HepG2 (cell line): ENCODE measurements at regions not wholly inside any gene's neighbourhood (a gene's known extent, or its start where the extent isn't known, plus 50 kb on each side); places are given as distances from the start of the nearest gene placed in this dataset.

ENCODE experiments used
- ATAC-seq: fragments of 200-7000 bp; cut with Tn5 transposase; 3 replicates; pipeline ENCODE4 v1.9.1; 2020; ENCODE audit warnings: mild to moderate bottlenecking, moderate library complexity
- BruUV-seq: library from RNA; stranded (reverse); fragments of 400-500 nt; replicated peaks from 2 replicates; lab custom pipeline; 2021; lab: Mats Ljungman, UMichigan
- CTCF ChIA-PET: fragments of 300-600 bp; formaldehyde crosslinking; extraction: SDS; loops from one replicate; lab custom pipeline; 2021; ENCODE audit warnings: low total read pairs, inconsistent platforms, low intra/inter-chr PET ratio; lab: Yijun Ruan, JAX
- POLR2A ChIA-PET: fragments of 350-600 bp; sonication (Branson Sonifier 250); formaldehyde crosslinking; loops from one replicate; lab custom pipeline; 2020; ENCODE audit warnings: antibody characterized with exemption, inconsistent platforms; lab: Yijun Ruan, JAX
- DNase-seq: peaks from one replicate; pipeline ENCODE4 v3.0.0-alpha.2; 2015; ENCODE audit warnings: low spot score
- FAIRE-seq: peaks from 3 replicates; lab custom pipeline; 2011; peaks lifted over from hg19 to GRCh38; lab: Jason Lieb, UNC
- H2AFZ ChIP-seq: one replicate; pipeline ENCODE4 v1.6.1; 2011; ENCODE audit warnings: low read length, inconsistent platforms
- H3K27ac ChIP-seq: fragments of 300-600 bp; 3 replicates; pipeline ENCODE4 v1.8.0; 2011; ENCODE audit warnings: mixed run types, mild to moderate bottlenecking, mixed read lengths, low read length, inconsistent platforms; ENCODE audit not compliant: insufficient read depth; ENCODE audit errors: extremely low read length
- H3K27me3 ChIP-seq, 2 experiments: fragments of 200-600 bp in 1 of 2; 2 replicates in 1 of 2; 3 replicates in 1 of 2; pipeline versions ENCODE4 v1.6.0 to v1.8.0; 2011; ENCODE audit warnings: low read length in 2 of 2, mild to moderate bottlenecking in 2 of 2, moderate library complexity in 2 of 2, inconsistent platforms in 1 of 2; ENCODE audit not compliant: insufficient read depth in 2 of 2, control insufficient read depth in 1 of 2
- H3K36me3 ChIP-seq, 2 experiments: fragments of 200-600 bp in 1 of 2; replicated peaks in 1 of 2; 2 replicates in 1 of 2; 3 replicates in 1 of 2; pipeline versions ENCODE4 v1.5.1 to v1.8.0; 2011; ENCODE audit warnings: low read length in 2 of 2, inconsistent platforms in 1 of 2; ENCODE audit not compliant: insufficient read depth in 2 of 2, control insufficient read depth in 1 of 2
- H3K4me1 ChIP-seq: 2 replicates; pipeline ENCODE4 v1.5.1; 2012; ENCODE audit warnings: low read length, inconsistent platforms; ENCODE audit not compliant: insufficient read depth
- H3K4me2 ChIP-seq: 2 replicates; pipeline ENCODE4 v1.6.0; 2011; ENCODE audit warnings: low read depth, low read length, inconsistent platforms
- H3K4me3 ChIP-seq, 3 experiments: fragments of 200-600 bp in 1 of 3; sonication (generic), shearing (Covaris generic) in 1 of 3; replicated peaks in 1 of 3; 2 replicates each; pipeline ENCODE4 v1.5.1; 2011 to 2016; ENCODE audit warnings: low read length in 3 of 3, inconsistent platforms in 2 of 3, low read depth in 2 of 3, mild to moderate bottlenecking in 2 of 3, control low read depth in 1 of 3, mixed read lengths in 1 of 3; ENCODE audit not compliant: insufficient read depth in 1 of 3
- H3K79me2 ChIP-seq: one replicate; pipeline ENCODE4 v1.6.1; 2011; ENCODE audit warnings: low read length, inconsistent platforms; ENCODE audit not compliant: insufficient read depth
- H3K9ac ChIP-seq: 2 replicates; pipeline ENCODE4 v1.6.0; 2011; ENCODE audit warnings: mild to moderate bottlenecking, low read depth, low read length, inconsistent platforms; ENCODE audit not compliant: insufficient read depth
- H3K9me3 ChIP-seq: 2 replicates; pipeline ENCODE4 v1.5.1; 2012; ENCODE audit warnings: mild to moderate bottlenecking, low read length
- H4K20me1 ChIP-seq: 2 replicates; pipeline ENCODE4 v1.6.0; 2011; ENCODE audit warnings: inconsistent platforms, mild to moderate bottlenecking, low read length, moderate library complexity; ENCODE audit not compliant: insufficient read depth
- CENPX ChIP-seq: sonication (generic); formaldehyde crosslinking; IDR thresholded peaks from 2 replicates; pipeline ENCODE4 v1.9.0; 2021; ENCODE audit warnings: mild to moderate bottlenecking, missing genetic modification reagents, moderate library complexity
- HOXA3 ChIP-seq: sonication (generic); formaldehyde crosslinking; IDR thresholded peaks from 2 replicates; pipeline ENCODE4 v1.5.0; 2020; ENCODE audit warnings: missing genetic modification reagents
- KIAA2018 ChIP-seq: sonication (generic); formaldehyde crosslinking; IDR thresholded peaks from 2 replicates; pipeline ENCODE4 v1.5.0; 2020; ENCODE audit warnings: mild to moderate bottlenecking, missing genetic modification reagents, borderline replicate concordance
- MAFK ChIP-seq, 2 experiments: IDR thresholded peaks in 1 of 2; conservative IDR thresholded peaks in 1 of 2; 2 replicates each; pipeline ENCODE4 v1.6.1; 2011; ENCODE audit warnings: improper control_type of control experiment in 2 of 2, low read length in 2 of 2
- MXD4 ChIP-seq: IDR thresholded peaks from 2 replicates; pipeline ENCODE4 v1.6.1; 2016; ENCODE audit warnings: mild to moderate bottlenecking, missing biosample characterization, missing genetic modification reagents
- NFKB2 ChIP-seq: sonication (generic); formaldehyde crosslinking; IDR thresholded peaks from 2 replicates; pipeline ENCODE4 v1.4.0; 2020; ENCODE audit warnings: missing genetic modification reagents, borderline replicate concordance
- NPAS2 ChIP-seq: sonication (generic); formaldehyde crosslinking; IDR thresholded peaks from 2 replicates; pipeline ENCODE4 v1.8.0; 2022; ENCODE audit warnings: mild to moderate bottlenecking, missing genetic modification reagents, borderline replicate concordance
- RCOR2 ChIP-seq: IDR thresholded peaks from 2 replicates; pipeline ENCODE4 v1.6.1; 2016; ENCODE audit warnings: missing biosample characterization, missing genetic modification reagents
- TEF ChIP-seq: sonication (generic); formaldehyde crosslinking; IDR thresholded peaks from 2 replicates; pipeline ENCODE4 v1.5.0; 2020; ENCODE audit warnings: missing genetic modification reagents
- ZNF333 ChIP-seq: sonication (generic); formaldehyde crosslinking; IDR thresholded peaks from 2 replicates; pipeline ENCODE4 v1.4.0; 2020; ENCODE audit warnings: mild to moderate bottlenecking, missing genetic modification reagents, borderline replicate concordance
- ZNF33A ChIP-seq: sonication (generic); formaldehyde crosslinking; IDR thresholded peaks from 2 replicates; pipeline ENCODE4 v1.5.1; 2020; ENCODE audit warnings: missing genetic modification reagents, mild to moderate bottlenecking, moderate library complexity, borderline replicate concordance
- ZNF530 ChIP-seq: sonication (generic); formaldehyde crosslinking; IDR thresholded peaks from 2 replicates; pipeline ENCODE4 v1.5.0; 2020; ENCODE audit warnings: low read depth, mild to moderate bottlenecking, missing genetic modification reagents
- ZNF619 ChIP-seq: sonication (generic); formaldehyde crosslinking; IDR thresholded peaks from 2 replicates; pipeline ENCODE4 v1.4.0; 2020; ENCODE audit warnings: mild to moderate bottlenecking, missing genetic modification reagents
- ZNF703 ChIP-seq: sonication (generic); formaldehyde crosslinking; IDR thresholded peaks from 2 replicates; pipeline ENCODE4 v1.5.1; 2020; ENCODE audit warnings: missing genetic modification reagents, mild to moderate bottlenecking, moderate library complexity, borderline replicate concordance
- ZNF724P ChIP-seq: sonication (generic); formaldehyde crosslinking; IDR thresholded peaks from 2 replicates; pipeline ENCODE4 v1.8.0; 2022; ENCODE audit warnings: missing genetic modification reagents, borderline replicate concordance
- WGBS: methylation state at CpG from one replicate; pipeline ENCODE4 v1.1.6; 2017; ENCODE audit warnings: low lambda C conversion rate; 5-methylcytosine and 5-hydroxymethylcytosine counted together
- in situ Hi-C: cut with HindIII; loops from 2 replicates; pipeline ENCODE4 v1.10.0; 2017; ENCODE audit warnings: low pct_unique_long_range_greater_than_20kb; ENCODE audit not compliant: extremely low pct_ligation_motif_present
- intact Hi-C: fragments of 100-400 bp; cut with micrococcal nuclease; formaldehyde crosslinking; loops from one replicate; pipeline ENCODE4 v1.10.0; 2022; ENCODE audit not compliant: unreplicated experiment
- TF ChIP-seq, protein P1 (sequence below): sonication (generic); formaldehyde crosslinking; IDR thresholded peaks from 2 replicates; pipeline ENCODE4 v1.8.1; 2023; ENCODE audit warnings: mild to moderate bottlenecking, missing genetic modification reagents, borderline replicate concordance

- ATAC-seq (no peak), DNase-seq (no peak), FAIRE-seq (peak; percentile 4)
- Histone ChIP-seq H3K36me3 (no peaks in the 10 kb centered on the region), H3K9ac (no peak overlapping the region), H3K4me1 (no peaks in the 10 kb centered on the region), H3K4me2 (no peak overlapping the region), H3K27me3 (peaks cover 18 to 46% of the 10 kb centered on the region in 2 experiments), H4K20me1 (no peaks in the 10 kb centered on the region), H3K79me2 (no peaks in the 10 kb centered on the region), H2AFZ (no peak overlapping the region), H3K9me3 (peaks cover 12% of the 10 kb centered on the region), H3K27ac (no peak overlapping the region), H3K4me3 (no peak overlapping the region)
- 14% methylated on average over 5 of the region's 5 CpGs for WGBS
- CTCF ChIA-PET = no interaction called here
- BruUV-seq = no TSS peak
- POLR2A ChIA-PET = no interaction called here
- intact Hi-C loops (no loop called here), in situ Hi-C loops (no loop called here)
- TF ChIP-seq ZNF333 (CRISPR knock-in tag) (no peak), ZNF619 (CRISPR knock-in tag) (no peak), ZNF724P (CRISPR knock-in tag) (no peak), TEF (CRISPR knock-in tag) (no peak), ZNF33A (CRISPR knock-in tag) (no peak), MAFK (conservative IDR thresholded peaks at IDR 0.05 in 1 of 2, IDR thresholded peaks at IDR 0.05 in 1 of 2; ENCODE audit: low read length in 2 of 2) (no peak), CENPX (CRISPR knock-in tag) (no peak), KIAA2018 (CRISPR knock-in tag) (no peak), NPAS2 (no peak), MXD4 (CRISPR knock-in tag) (no peak), NFKB2 (CRISPR knock-in tag) (no peak), RCOR2 (no peak), ZNF703 (CRISPR knock-in tag) (no peak), ZNF530 (no peak), HOXA3 (CRISPR knock-in tag) (no peak)
- TF ChIP-seq, protein P1, sequence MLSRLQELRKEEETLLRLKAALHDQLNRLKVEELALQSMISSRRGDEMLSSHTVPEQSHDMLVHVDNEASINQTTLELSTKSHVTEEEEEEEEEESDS (CRISPR knock-in tag) = no peak
Observed at GRCh38 chr2:10246831-10247230, 55.9 kb upstream of the HPCAL1 start.
